Neural cell (in vitro differentiated cells): ENCODE measurements at regions not wholly inside any gene's neighbourhood (a gene's known extent, or its start where the extent isn't known, plus 50 kb on each side); places are given as distances from the start of the nearest gene placed in this dataset.

ENCODE experiments used
- H2AFZ ChIP-seq: fragments of 200-600, 300-800 bp; sonication (generic), shearing (Covaris generic); 2 replicates; pipeline ENCODE4 v1.6.0; 2014; ENCODE audit warnings: low read depth, mild to moderate bottlenecking, antibody characterized with exemption, low read length, moderate library complexity
- H3F3A ChIP-seq: fragments of 200-600 bp; shearing (Covaris generic); 2 replicates; pipeline ENCODE4 v1.6.1; 2016; ENCODE audit warnings: mild to moderate bottlenecking, moderate library complexity, mixed read lengths, antibody characterized with exemption, low read length; ENCODE audit not compliant: insufficient read depth, poor library complexity, severe bottlenecking
- H3K27ac ChIP-seq: fragments of 200-600, 300-800 bp; sonication (generic), shearing (Covaris generic); 2 replicates; pipeline ENCODE4 v1.5.1; 2014; ENCODE audit warnings: mild to moderate bottlenecking, low read length, moderate library complexity
- H3K27me3 ChIP-seq: fragments of 300-800, 200-600 bp; sonication (generic), shearing (Covaris generic); 2 replicates; pipeline ENCODE4 v1.6.0; 2014; ENCODE audit warnings: mild to moderate bottlenecking, low read depth, low read length, moderate library complexity; ENCODE audit not compliant: insufficient read depth
- H3K36me3 ChIP-seq: fragments of 300-800, 200-600 bp; sonication (generic), shearing (Covaris generic); 2 replicates; pipeline ENCODE4 v1.5.1; 2014; ENCODE audit warnings: mild to moderate bottlenecking, antibody characterized with exemption, low read length, moderate library complexity; ENCODE audit not compliant: insufficient read depth
- H3K4me2 ChIP-seq: fragments of 300-800, 200-600 bp; sonication (generic), shearing (Covaris generic); 2 replicates; pipeline ENCODE4 v1.6.0; 2014; ENCODE audit warnings: mild to moderate bottlenecking, low read length
- H3K4me3 ChIP-seq: fragments of 300-800, 200-600 bp; sonication (generic), shearing (Covaris generic); 2 replicates; pipeline ENCODE4 v1.5.1; 2014; ENCODE audit warnings: mild to moderate bottlenecking, low read length, moderate library complexity
- H3K79me2 ChIP-seq: fragments of 200-600 bp; shearing (Covaris generic); replicated peaks from 2 replicates; pipeline ENCODE4 v1.6.0; 2014; ENCODE audit warnings: mild to moderate bottlenecking, low read length, moderate library complexity; ENCODE audit not compliant: insufficient read depth
- H3K9ac ChIP-seq: fragments of 300-800, 200-600 bp; sonication (generic), shearing (Covaris generic); 2 replicates; pipeline ENCODE4 v1.6.1; 2016; ENCODE audit warnings: mild to moderate bottlenecking, low read length, mixed read lengths
- H3K9me2 ChIP-seq: fragments of 200-600 bp; shearing (Covaris generic); 2 replicates; pipeline ENCODE4 v1.6.1; 2016; ENCODE audit warnings: mild to moderate bottlenecking, low read length, mixed read lengths; ENCODE audit not compliant: insufficient read depth
- H3K9me3 ChIP-seq: fragments of 200-600, 300-800 bp; sonication (generic), shearing (Covaris generic); 2 replicates; pipeline ENCODE4 v1.6.1; 2016; ENCODE audit warnings: mild to moderate bottlenecking, mixed run types, low read length, moderate library complexity, mixed read lengths
- H4K20me1 ChIP-seq: fragments of 200-600 bp; shearing (Covaris generic); 2 replicates; pipeline ENCODE4 v1.6.1; 2016; ENCODE audit warnings: mild to moderate bottlenecking, mixed run types; ENCODE audit not compliant: insufficient read depth
- CTCF ChIP-seq: fragments of 450-650 bp; IDR thresholded peaks from 2 replicates; pipeline ENCODE4 v1.5.1; 2014; ENCODE audit warnings: antibody characterized with exemption, mild to moderate bottlenecking, moderate library complexity; ENCODE audit not compliant: poor library complexity, severe bottlenecking
- EP300 ChIP-seq: fragments of 450-650 bp; conservative IDR thresholded peaks from 2 replicates; pipeline ENCODE4 v1.6.1; 2014; ENCODE audit warnings: antibody characterized with exemption, mild to moderate bottlenecking, moderate library complexity; ENCODE audit not compliant: poor library complexity, severe bottlenecking
- EZH2 ChIP-seq: fragments of 200-600, 300-800 bp; shearing (Covaris generic), sonication (generic); IDR thresholded peaks from 2 replicates; pipeline ENCODE4 v1.6.1; 2014; ENCODE audit warnings: antibody characterized with exemption, low read length, borderline replicate concordance, mild to moderate bottlenecking; ENCODE audit not compliant: insufficient read depth, poor library complexity, severe bottlenecking
- MXI1 ChIP-seq: fragments of 450-650 bp; conservative IDR thresholded peaks from 2 replicates; pipeline ENCODE4 v1.6.1; 2014; ENCODE audit warnings: antibody characterized with exemption, mild to moderate bottlenecking; ENCODE audit not compliant: poor library complexity, severe bottlenecking
- POLR2AphosphoS5 ChIP-seq: IDR thresholded peaks from 2 replicates; pipeline ENCODE4 v1.6.1; 2012
- RAD21 ChIP-seq: fragments of 450-650 bp; conservative IDR thresholded peaks from 2 replicates; pipeline ENCODE4 v1.6.1; 2014; ENCODE audit warnings: antibody characterized with exemption, mild to moderate bottlenecking, moderate library complexity
- REST ChIP-seq: IDR thresholded peaks from 2 replicates; pipeline ENCODE4 v1.6.1; 2012; ENCODE audit warnings: borderline replicate concordance
- SMC3 ChIP-seq: fragments of 450-650 bp; conservative IDR thresholded peaks from 2 replicates; pipeline ENCODE4 v1.6.1; 2014; ENCODE audit warnings: antibody characterized with exemption, mild to moderate bottlenecking, moderate library complexity; ENCODE audit not compliant: poor library complexity
- TAF1 ChIP-seq: IDR thresholded peaks from 2 replicates; pipeline ENCODE4 v1.6.1; 2012; ENCODE audit warnings: low read depth

- Histone ChIP-seq H2AFZ (no peak overlapping the region), H3K9me3 (no peaks in the 10 kb centered on the region), H3K79me2 (no peaks in the 10 kb centered on the region), H3K27me3 (no peaks in the 10 kb centered on the region), H3F3A (no peaks in the 10 kb centered on the region), H4K20me1 (no peaks in the 10 kb centered on the region), H3K27ac (no peak overlapping the region), H3K9ac (no peak overlapping the region), H3K4me3 (no peak overlapping the region), H3K9me2 (no peaks in the 10 kb centered on the region), H3K4me2 (no peak overlapping the region), H3K36me3 (no peaks in the 10 kb centered on the region)
- TF ChIP-seq RAD21 (no peak), EP300 (no peak), TAF1 (no peak), MXI1 (no peak), REST (no peak), EZH2 (no peak), SMC3 (no peak), CTCF (no peak), POLR2AphosphoS5 (no peak)
These were observed 376.3 kb upstream of the INTU start for GRCh38 chr4:127256500-127256899.

GRCh38 chr4:127261476-127261875 is 371.3 kb upstream of the INTU start:
- no peaks in the 10 kb centered on the region for H3K9me3 ChIP-seq
- H3K27me3 ChIP-seq, result no peaks in the 10 kb centered on the region
- no peak overlapping the region for H2AFZ ChIP-seq
- H3F3A ChIP-seq, result no peaks in the 10 kb centered on the region
- no peak overlapping the region for H3K27ac ChIP-seq
- no peak overlapping the region for H3K4me2 ChIP-seq
- no peak overlapping the region for H3K4me3 ChIP-seq
- TF ChIP-seq SMC3, result no peak
- no peak for TF ChIP-seq EP300
- no peak for TF ChIP-seq MXI1
- TF ChIP-seq TAF1, result no peak
- no peak for TF ChIP-seq REST
- TF ChIP-seq POLR2AphosphoS5, result no peak
- no peak for TF ChIP-seq CTCF
- no peak for TF ChIP-seq RAD21
- no peak for TF ChIP-seq EZH2
- H3K79me2 ChIP-seq, result no peaks in the 10 kb centered on the region
- H3K9me2 ChIP-seq, result no peaks in the 10 kb centered on the region
- no peak overlapping the region for H3K9ac ChIP-seq
- H4K20me1 ChIP-seq, result no peaks in the 10 kb centered on the region
- H3K36me3 ChIP-seq, result no peaks in the 10 kb centered on the region
